ENCODE measurements at regions not wholly inside any gene's neighbourhood (a gene's known extent, or its start where the extent isn't known, plus 50 kb on each side); places are given as distances from the start of the nearest gene placed in this dataset.
"Not testable (repeated sequence)": the region's sequence is repeated elsewhere in the genome, so short reads cannot be mapped to it uniquely, and the experiment has no call there.

GRCh38 chr6:169923468-169924464, 172.3 kb downstream of the ERMARD start:
- no peak for ATAC-seq
- no peak for DNase-seq (ENCODE audit: low spot score)

GRCh38 chr6:169921853-169922824, 170.7 kb downstream of the ERMARD start:
- DNase-seq (ENCODE audit: low spot score) (peak; percentile 82), ATAC-seq (peak; percentile 89)

- DNase-seq (ENCODE audit: low spot score), result no peak
- no peak for ATAC-seq
These were observed 169.8 kb downstream of the ERMARD start for GRCh38 chr6:169921217-169921616.

GRCh38 chr6:169920359-169921020, 169.1 kb downstream of the ERMARD start:
- peak; percentile 34 for ATAC-seq

GRCh38 chr6:169918954-169919549, 167.6 kb downstream of the ERMARD start:
- no peak for ATAC-seq

More at GRCh38 chr6:169920359-169921020, 169.1 kb downstream of the ERMARD start:
- no peak for DNase-seq (ENCODE audit: low spot score)

GRCh38 chr6:169918239-169918953, 167.0 kb downstream of the ERMARD start:
- DNase-seq (ENCODE audit: low spot score) (no peak), ATAC-seq (no peak)

More at GRCh38 chr6:169918954-169919549, 167.6 kb downstream of the ERMARD start:
- no peak for DNase-seq (ENCODE audit: low spot score)

- ATAC-seq (no peak), DNase-seq (ENCODE audit: low spot score) (no peak)
These were observed 165.7 kb downstream of the ERMARD start for GRCh38 chr6:169917153-169917552.

- ATAC-seq (peak; percentile 46), DNase-seq (ENCODE audit: low spot score) (no peak)
These were observed 164.5 kb downstream of the ERMARD start for GRCh38 chr6:169915769-169916550.

GRCh38 chr6:169913745-169914144, 162.3 kb downstream of the ERMARD start:
- not testable (repeated sequence) for DNase-seq (ENCODE audit: low spot score); ATAC-seq

- ATAC-seq (no peak), DNase-seq (ENCODE audit: low spot score) (no peak)
These were observed 161.7 kb downstream of the ERMARD start for GRCh38 chr6:169913096-169913638.

GRCh38 chr6:169912266-169913095, 161.1 kb downstream of the ERMARD start:
- DNase-seq (ENCODE audit: low spot score) (no peak), ATAC-seq (no peak)

GRCh38 chr6:169911264-169912263, 160.1 kb downstream of the ERMARD start:
- DNase-seq (ENCODE audit: low spot score) (no peak), ATAC-seq (no peak)

GRCh38 chr6:169909113-169909512, 157.7 kb downstream of the ERMARD start:
- DNase-seq (ENCODE audit: low spot score) (no peak), ATAC-seq (no peak)

GRCh38 chr6:169908403-169908933, 157.0 kb downstream of the ERMARD start:
- DNase-seq (ENCODE audit: low spot score), result no peak
- ATAC-seq, result no peak

- ATAC-seq, result no peak
These were observed 156.1 kb downstream of the ERMARD start for GRCh38 chr6:169907419-169908115.

More at GRCh38 chr6:169907419-169908115, 156.1 kb downstream of the ERMARD start:
- DNase-seq (ENCODE audit: low spot score), result no peak
